ENCODE measurements at regions not wholly inside any gene's neighbourhood (a gene's known extent, or its start where the extent isn't known, plus 50 kb on each side); places are given as distances from the start of the nearest gene placed in this dataset.

DNA sequence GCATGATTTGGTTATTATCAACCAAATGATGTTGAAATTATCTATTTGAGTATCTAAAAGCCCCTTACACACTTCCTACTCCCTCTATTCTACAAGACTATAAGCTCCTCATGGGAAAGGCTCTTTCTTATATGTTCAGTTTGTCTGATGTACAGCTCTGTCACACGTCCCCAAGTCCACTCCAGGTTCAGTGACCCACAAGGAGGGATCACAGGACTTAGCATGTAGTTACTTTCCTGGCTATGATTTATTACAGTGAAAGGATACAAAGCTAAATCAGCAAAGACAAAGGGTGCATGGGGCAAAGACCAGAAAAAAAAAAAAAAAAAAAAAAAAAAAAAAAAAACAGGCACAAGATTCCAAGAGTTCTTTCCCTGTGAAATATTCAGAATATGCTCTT, 125.6 kb upstream of the TMEM106B start:
- no peak for TF ChIP-seq EZH2 (optimal IDR thresholded peaks at IDR 0.05; ENCODE audit: low read depth, low read length)
- no peak for TF ChIP-seq EZH2phosphoT487 (IDR thresholded peaks at IDR 0.05; ENCODE audit: low read length)

All from MM.1S (cell line).